ENCODE measurements at regions not wholly inside any gene's neighbourhood (a gene's known extent, or its start where the extent isn't known, plus 50 kb on each side); places are given as distances from the start of the nearest gene placed in this dataset.

GRCh38 chr18:78611869-78612268 lies 367.7 kb upstream of the SALL3 start:
- Histone ChIP-seq H2AFZ (ENCODE audit: control insufficient read depth, low read length) (no peak overlapping the region), H3K4me1 (ENCODE audit: control insufficient read depth, extremely low read depth, insufficient read depth, low read length) (no peaks in the 10 kb centered on the region), H3K4me3 (ENCODE audit: control insufficient read depth in 2 of 3, extremely low read depth in 1 of 3, insufficient read depth in 2 of 3, low read depth in 1 of 3, low read length in 3 of 3) (no peak overlapping the region), H3K27ac (ENCODE audit: control insufficient read depth, insufficient read depth, low read length) (no peak overlapping the region), H3K9me1 (ENCODE audit: control insufficient read depth, extremely low read depth, insufficient read depth, low read length) (no peaks in the 10 kb centered on the region), H3K79me2 (ENCODE audit: control insufficient read depth, insufficient read depth, low read length) (no peaks in the 10 kb centered on the region), H3K36me3 (ENCODE audit: control insufficient read depth in 2 of 2, extremely low read depth in 1 of 2, insufficient read depth in 2 of 2, low read length in 2 of 2) (no peaks in the 10 kb centered on the region), H3K4me2 (ENCODE audit: control insufficient read depth, extremely low read depth, insufficient read depth, low read depth, low read length) (no peak overlapping the region), H4K20me1 (ENCODE audit: control insufficient read depth, extremely low read depth, insufficient read depth, low read length) (no peaks in the 10 kb centered on the region), H3K9me3 (ENCODE audit: control insufficient read depth, low read depth, low read length) (peaks cover 15% of the 10 kb centered on the region), H3K27me3 (ENCODE audit: control insufficient read depth, extremely low read depth, insufficient read depth, low read length) (no peaks in the 10 kb centered on the region), H3K9ac (ENCODE audit: control insufficient read depth, extremely low read depth, insufficient read depth, low read length) (no peak overlapping the region)
- DNase-seq (ENCODE audit: low read depth, low spot score) (no peak), FAIRE-seq (no peak)
- TF ChIP-seq CTCF (optimal IDR thresholded peaks at IDR 0.05 in 1 of 3, IDR thresholded peaks at IDR 0.05 in 1 of 3, conservative IDR thresholded peaks at IDR 0.05 in 1 of 3; ENCODE audit: extremely low read depth in 1 of 3, insufficient read depth in 2 of 3, low read length in 3 of 3) (no peak), EZH2 (IDR thresholded peaks at IDR 0.05; ENCODE audit: low read length) (no peak)
- dilution Hi-C loops (cut with MboI; ENCODE audit: extremely low pct_ligation_motif_present, low sequenced_read_pairs) = no loop called here

- Histone ChIP-seq H3K36me3 (ENCODE audit: control insufficient read depth in 2 of 2, extremely low read depth in 1 of 2, insufficient read depth in 2 of 2, low read length in 2 of 2) (no peaks in the 10 kb centered on the region), H4K20me1 (ENCODE audit: control insufficient read depth, extremely low read depth, insufficient read depth, low read length) (no peaks in the 10 kb centered on the region), H2AFZ (ENCODE audit: control insufficient read depth, low read length) (no peak overlapping the region), H3K9me3 (ENCODE audit: control insufficient read depth, low read depth, low read length) (peaks cover 12% of the 10 kb centered on the region), H3K79me2 (ENCODE audit: control insufficient read depth, insufficient read depth, low read length) (no peaks in the 10 kb centered on the region), H3K4me2 (ENCODE audit: control insufficient read depth, extremely low read depth, insufficient read depth, low read depth, low read length) (no peak overlapping the region), H3K9ac (ENCODE audit: control insufficient read depth, extremely low read depth, insufficient read depth, low read length) (no peak overlapping the region), H3K27me3 (ENCODE audit: control insufficient read depth, extremely low read depth, insufficient read depth, low read length) (no peaks in the 10 kb centered on the region), H3K4me3 (ENCODE audit: control insufficient read depth in 2 of 3, extremely low read depth in 1 of 3, insufficient read depth in 2 of 3, low read depth in 1 of 3, low read length in 3 of 3) (no peak overlapping the region), H3K9me1 (ENCODE audit: control insufficient read depth, extremely low read depth, insufficient read depth, low read length) (no peaks in the 10 kb centered on the region), H3K4me1 (ENCODE audit: control insufficient read depth, extremely low read depth, insufficient read depth, low read length) (no peaks in the 10 kb centered on the region), H3K27ac (ENCODE audit: control insufficient read depth, insufficient read depth, low read length) (no peak overlapping the region)
- dilution Hi-C loops (cut with MboI; ENCODE audit: extremely low pct_ligation_motif_present, low sequenced_read_pairs) = no loop called here
- FAIRE-seq = no peak
- TF ChIP-seq EZH2 (IDR thresholded peaks at IDR 0.05; ENCODE audit: low read length) (no peak), CTCF (optimal IDR thresholded peaks at IDR 0.05 in 1 of 3, IDR thresholded peaks at IDR 0.05 in 1 of 3, conservative IDR thresholded peaks at IDR 0.05 in 1 of 3; ENCODE audit: extremely low read depth in 1 of 3, insufficient read depth in 2 of 3, low read length in 3 of 3) (no peak)
- DNase-seq (ENCODE audit: low read depth, low spot score) = no peak
These were observed 367.3 kb upstream of the SALL3 start for GRCh38 chr18:78612318-78612717.

All from keratinocyte (primary cell).